ENCODE measurements at regions not wholly inside any gene's neighbourhood (a gene's known extent, or its start where the extent isn't known, plus 50 kb on each side); places are given as distances from the start of the nearest gene placed in this dataset.

DNA sequence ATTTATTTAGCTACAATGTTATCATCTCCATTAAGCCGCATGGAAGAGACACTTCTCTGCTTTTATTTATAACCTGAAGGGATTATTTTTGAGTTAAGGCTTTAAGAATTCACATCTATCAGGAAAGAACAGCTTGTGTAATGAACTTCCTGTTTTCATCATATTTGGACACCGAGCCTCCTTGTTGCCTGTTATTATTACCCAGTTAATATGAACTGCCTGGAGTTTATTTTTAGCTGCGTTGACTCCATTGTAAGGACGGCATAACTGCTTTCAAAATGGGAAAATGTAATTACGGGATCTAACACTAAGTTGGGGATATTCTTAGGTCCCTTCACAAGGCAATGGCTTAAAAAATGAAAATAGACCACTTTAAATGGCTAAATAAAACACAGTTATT is 89.0 kb upstream of the NR4A3 start:
- H3K4me1 ChIP-seq = peaks cover 0 to 8% (median 6%) of the 10 kb centered on the region in 4 donors
- H3K27ac ChIP-seq = peak overlapping the region in 3 of 4 donors; percentile 21 to 42 (median 24)
- no peaks in the 10 kb centered on the region for H3K27me3 ChIP-seq
- no peak for TF ChIP-seq POLR2AphosphoS5 (IDR thresholded peaks at IDR 0.05)
- TF ChIP-seq, protein P1, sequence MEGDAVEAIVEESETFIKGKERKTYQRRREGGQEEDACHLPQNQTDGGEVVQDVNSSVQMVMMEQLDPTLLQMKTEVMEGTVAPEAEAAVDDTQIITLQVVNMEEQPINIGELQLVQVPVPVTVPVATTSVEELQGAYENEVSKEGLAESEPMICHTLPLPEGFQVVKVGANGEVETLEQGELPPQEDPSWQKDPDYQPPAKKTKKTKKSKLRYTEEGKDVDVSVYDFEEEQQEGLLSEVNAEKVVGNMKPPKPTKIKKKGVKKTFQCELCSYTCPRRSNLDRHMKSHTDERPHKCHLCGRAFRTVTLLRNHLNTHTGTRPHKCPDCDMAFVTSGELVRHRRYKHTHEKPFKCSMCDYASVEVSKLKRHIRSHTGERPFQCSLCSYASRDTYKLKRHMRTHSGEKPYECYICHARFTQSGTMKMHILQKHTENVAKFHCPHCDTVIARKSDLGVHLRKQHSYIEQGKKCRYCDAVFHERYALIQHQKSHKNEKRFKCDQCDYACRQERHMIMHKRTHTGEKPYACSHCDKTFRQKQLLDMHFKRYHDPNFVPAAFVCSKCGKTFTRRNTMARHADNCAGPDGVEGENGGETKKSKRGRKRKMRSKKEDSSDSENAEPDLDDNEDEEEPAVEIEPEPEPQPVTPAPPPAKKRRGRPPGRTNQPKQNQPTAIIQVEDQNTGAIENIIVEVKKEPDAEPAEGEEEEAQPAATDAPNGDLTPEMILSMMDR (IDR thresholded peaks at IDR 0.05) = no peak
- TF ChIP-seq POLR2A (IDR thresholded peaks at IDR 0.05) = no peak
- TF ChIP-seq EP300 (IDR thresholded peaks at IDR 0.05) = no peak
- peak overlapping the region in 1 of 4 donors; percentile 10 for H3K4me3 ChIP-seq
- no peaks in the 10 kb centered on the region for H3K9me3 ChIP-seq
- 23 to 27% methylated on average over 5 of the region's 5 CpGs for WGBS, 2 donors
- peak in 1 of 2 donors; percentile 71 for ATAC-seq (ENCODE audit: low FRiP score in 2 of 2)
- no peaks in the 10 kb centered on the region for H3K36me3 ChIP-seq
- no peak for DNase-seq

DNA sequence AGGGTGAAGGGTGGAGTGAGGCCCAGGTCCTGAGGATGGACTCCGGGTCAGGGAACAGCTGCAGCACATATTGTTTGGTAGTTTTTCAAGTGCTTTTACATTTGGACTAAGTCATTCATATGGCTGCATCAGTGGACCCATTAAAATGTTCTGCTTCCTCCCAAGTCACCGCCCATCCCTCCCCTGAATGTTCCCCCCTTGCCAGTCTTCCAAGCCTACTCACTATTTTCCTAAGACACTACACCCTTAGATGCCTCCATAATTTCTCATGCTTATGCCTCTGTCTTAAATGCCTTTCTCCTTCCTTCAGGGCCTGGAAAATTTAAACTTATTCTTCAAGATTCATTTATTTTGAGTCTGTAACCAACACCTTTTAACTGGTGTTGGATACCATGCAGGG is 86.6 kb upstream of the NR4A3 start:
- Histone ChIP-seq H3K9me3 (no peaks in the 10 kb centered on the region), H3K27ac (no peak overlapping the region), H3K4me1 (peaks cover 0 to 8% (median 6%) of the 10 kb centered on the region in 4 donors), H3K36me3 (no peaks in the 10 kb centered on the region), H3K4me3 (no peak overlapping the region), H3K27me3 (no peaks in the 10 kb centered on the region)
- ATAC-seq (ENCODE audit: low FRiP score in 2 of 2) (no peak), DNase-seq (no peak)
- TF ChIP-seq POLR2AphosphoS5 (IDR thresholded peaks at IDR 0.05) (no peak), POLR2A (IDR thresholded peaks at IDR 0.05) (no peak), EP300 (IDR thresholded peaks at IDR 0.05) (no peak)
- TF ChIP-seq, protein P1 (IDR thresholded peaks at IDR 0.05) = no peak
- WGBS, 2 donors = 96 to 98% methylated on average over 2 of the region's 2 CpGs

DNA sequence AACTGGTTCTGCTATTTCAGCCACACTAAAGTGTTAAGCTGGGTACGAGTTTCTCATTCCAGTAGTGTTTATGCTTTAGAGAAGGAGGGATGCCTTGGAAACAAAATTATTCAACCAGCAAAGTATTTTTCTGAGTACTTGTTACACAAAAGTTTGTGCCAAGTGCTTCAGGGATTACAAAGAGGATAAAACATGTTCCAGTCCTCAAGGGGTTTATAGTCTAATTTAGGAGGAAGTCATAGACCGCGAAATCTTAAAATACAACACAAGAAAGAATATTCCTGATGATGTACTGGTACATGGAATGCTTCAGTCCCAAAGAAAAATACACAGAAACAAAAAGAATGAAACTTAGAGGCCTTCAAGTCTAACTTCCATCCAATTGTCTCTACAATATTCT is 85.4 kb upstream of the NR4A3 start:
- H3K4me3 ChIP-seq = no peak overlapping the region

DNA sequence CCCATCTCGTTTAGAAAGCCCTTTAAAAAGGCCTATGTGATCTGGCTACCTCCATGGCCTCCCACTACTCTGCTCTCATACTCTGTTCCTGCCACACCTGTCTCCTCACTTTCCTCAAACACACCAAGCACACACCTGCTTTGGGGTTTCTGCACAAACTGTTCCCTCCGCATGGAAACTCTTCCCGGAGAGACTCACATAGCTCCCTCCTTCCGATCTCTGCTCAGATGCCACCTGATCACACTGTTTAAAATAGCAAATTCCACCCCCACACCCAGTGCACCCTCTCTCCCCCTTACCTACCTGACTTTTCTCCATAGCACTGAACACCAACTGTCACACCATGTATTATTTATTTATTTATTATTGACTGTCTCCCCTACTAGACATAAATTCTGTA is 84.0 kb upstream of the NR4A3 start:
- no peak for ATAC-seq (ENCODE audit: low FRiP score in 2 of 2)
- Histone ChIP-seq H3K27me3 (no peaks in the 10 kb centered on the region), H3K27ac (no peak overlapping the region)

More for the DNA sequence above, 85.4 kb upstream of the NR4A3 start:
- ATAC-seq (ENCODE audit: low FRiP score in 2 of 2) = peak in 1 of 2 donors; percentile 43
- Histone ChIP-seq H3K27ac (no peak overlapping the region), H3K9me3 (no peaks in the 10 kb centered on the region), H3K36me3 (no peaks in the 10 kb centered on the region), H3K4me1 (peaks cover 0 to 8% (median 6%) of the 10 kb centered on the region in 4 donors), H3K27me3 (no peaks in the 10 kb centered on the region)
- no peak for DNase-seq
- TF ChIP-seq, protein P1 (IDR thresholded peaks at IDR 0.05) = no peak
- TF ChIP-seq POLR2A (IDR thresholded peaks at IDR 0.05) (no peak), EP300 (IDR thresholded peaks at IDR 0.05) (no peak), POLR2AphosphoS5 (IDR thresholded peaks at IDR 0.05) (no peak)
- 79 to 81% methylated on average over 3 of the region's 3 CpGs for WGBS, 2 donors

DNA sequence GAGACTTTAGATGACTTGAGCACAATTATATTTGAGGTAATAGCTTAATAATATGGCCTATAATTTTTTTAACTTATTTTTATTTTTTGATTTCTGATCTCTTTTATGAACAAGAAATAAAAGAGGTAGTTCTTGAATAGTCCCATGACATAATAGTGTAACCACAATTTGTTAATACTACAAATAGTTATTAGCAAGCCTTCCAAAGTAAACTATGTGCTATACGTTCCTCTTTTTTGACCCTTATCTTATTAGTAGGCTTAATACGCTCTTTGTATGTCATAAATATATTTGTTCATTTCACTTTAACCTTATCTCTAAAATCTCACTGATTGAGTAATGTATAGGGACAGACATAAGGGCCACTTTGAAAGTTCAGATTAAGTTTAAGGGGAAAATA is 78.7 kb upstream of the NR4A3 start:
- no peak overlapping the region for H3K27ac ChIP-seq
- WGBS, 2 donors = 68 to 71% methylated on average over 2 of the region's 2 CpGs
- no peaks in the 10 kb centered on the region for H3K4me1 ChIP-seq
- no peaks in the 10 kb centered on the region for H3K36me3 ChIP-seq
- H3K9me3 ChIP-seq = no peaks in the 10 kb centered on the region
- TF ChIP-seq POLR2AphosphoS5 (IDR thresholded peaks at IDR 0.05) = no peak
- TF ChIP-seq EP300 (IDR thresholded peaks at IDR 0.05) = no peak
- TF ChIP-seq POLR2A (IDR thresholded peaks at IDR 0.05) = no peak
- TF ChIP-seq, protein P1 (IDR thresholded peaks at IDR 0.05) = no peak
- DNase-seq = no peak
- H3K27me3 ChIP-seq = no peaks in the 10 kb centered on the region
- no peak overlapping the region for H3K4me3 ChIP-seq
- ATAC-seq (ENCODE audit: low FRiP score in 2 of 2) = no peak

More for the DNA sequence above, 84.0 kb upstream of the NR4A3 start:
- DNase-seq = no peak
- H3K4me3 ChIP-seq = no peak overlapping the region
- WGBS, 2 donors = 96% methylated on average over 4 of the region's 4 CpGs
- H3K36me3 ChIP-seq = no peaks in the 10 kb centered on the region
- TF ChIP-seq POLR2AphosphoS5 (IDR thresholded peaks at IDR 0.05) (no peak), POLR2A (IDR thresholded peaks at IDR 0.05) (no peak), EP300 (IDR thresholded peaks at IDR 0.05) (no peak)
- TF ChIP-seq, protein P1 (IDR thresholded peaks at IDR 0.05) = no peak
- H3K4me1 ChIP-seq = peaks cover 0 to 6% (median 0%) of the 10 kb centered on the region in 4 donors
- no peaks in the 10 kb centered on the region for H3K9me3 ChIP-seq

Data from upper lobe of left lung (tissue), 6 donors.